ENCODE measurements at regions not wholly inside any gene's neighbourhood (a gene's known extent, or its start where the extent isn't known, plus 50 kb on each side); places are given as distances from the start of the nearest gene placed in this dataset.
"Not testable (repeated sequence)": the region's sequence is repeated elsewhere in the genome, so short reads cannot be mapped to it uniquely, and the experiment has no call there.

DNA sequence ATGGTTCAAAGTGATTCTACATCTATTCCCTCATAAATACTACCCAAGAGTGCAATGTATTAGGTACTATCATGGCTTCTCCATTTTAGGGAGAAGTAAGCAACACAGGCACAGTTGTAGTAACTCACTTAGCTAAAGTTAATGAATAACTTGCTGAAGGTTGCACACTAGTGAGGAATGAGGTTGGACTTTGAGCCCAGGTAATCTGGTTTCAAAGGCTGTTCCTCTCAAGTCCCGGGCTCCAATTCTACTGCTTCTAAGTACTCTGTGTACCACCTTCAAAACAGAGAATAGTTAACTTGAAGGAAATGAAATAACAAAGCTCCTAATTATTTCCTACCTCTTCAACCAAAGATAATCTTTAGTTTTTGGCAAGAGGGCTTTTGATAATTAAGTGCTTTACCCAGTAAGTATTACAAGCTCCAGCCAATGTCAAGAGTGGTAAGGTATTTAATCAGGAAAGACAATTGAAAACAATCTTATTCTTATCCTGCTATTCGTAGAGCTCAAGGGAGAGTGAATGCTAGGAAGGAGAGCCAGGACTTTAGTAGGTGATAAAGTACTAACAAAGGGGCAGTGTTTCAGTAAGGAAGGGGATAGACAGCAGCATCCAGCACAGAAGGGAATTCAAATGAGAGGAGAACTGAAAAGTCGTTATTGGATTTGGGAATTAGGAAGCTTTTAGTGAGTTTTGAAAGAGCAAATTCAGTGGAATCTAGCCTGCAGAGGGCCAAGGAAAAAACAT is 158.2 kb upstream of the PTPRZ1 start:
- TF ChIP-seq, protein P1, sequence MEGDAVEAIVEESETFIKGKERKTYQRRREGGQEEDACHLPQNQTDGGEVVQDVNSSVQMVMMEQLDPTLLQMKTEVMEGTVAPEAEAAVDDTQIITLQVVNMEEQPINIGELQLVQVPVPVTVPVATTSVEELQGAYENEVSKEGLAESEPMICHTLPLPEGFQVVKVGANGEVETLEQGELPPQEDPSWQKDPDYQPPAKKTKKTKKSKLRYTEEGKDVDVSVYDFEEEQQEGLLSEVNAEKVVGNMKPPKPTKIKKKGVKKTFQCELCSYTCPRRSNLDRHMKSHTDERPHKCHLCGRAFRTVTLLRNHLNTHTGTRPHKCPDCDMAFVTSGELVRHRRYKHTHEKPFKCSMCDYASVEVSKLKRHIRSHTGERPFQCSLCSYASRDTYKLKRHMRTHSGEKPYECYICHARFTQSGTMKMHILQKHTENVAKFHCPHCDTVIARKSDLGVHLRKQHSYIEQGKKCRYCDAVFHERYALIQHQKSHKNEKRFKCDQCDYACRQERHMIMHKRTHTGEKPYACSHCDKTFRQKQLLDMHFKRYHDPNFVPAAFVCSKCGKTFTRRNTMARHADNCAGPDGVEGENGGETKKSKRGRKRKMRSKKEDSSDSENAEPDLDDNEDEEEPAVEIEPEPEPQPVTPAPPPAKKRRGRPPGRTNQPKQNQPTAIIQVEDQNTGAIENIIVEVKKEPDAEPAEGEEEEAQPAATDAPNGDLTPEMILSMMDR (IDR thresholded peaks at IDR 0.05; ENCODE audit: control insufficient read depth, extremely low read depth, insufficient read depth) = no peak
- DNase-seq (ENCODE audit: low read depth) = no peak
- H3K4me3 ChIP-seq (ENCODE audit: low read depth, low read length) = no peak overlapping the region

DNA sequence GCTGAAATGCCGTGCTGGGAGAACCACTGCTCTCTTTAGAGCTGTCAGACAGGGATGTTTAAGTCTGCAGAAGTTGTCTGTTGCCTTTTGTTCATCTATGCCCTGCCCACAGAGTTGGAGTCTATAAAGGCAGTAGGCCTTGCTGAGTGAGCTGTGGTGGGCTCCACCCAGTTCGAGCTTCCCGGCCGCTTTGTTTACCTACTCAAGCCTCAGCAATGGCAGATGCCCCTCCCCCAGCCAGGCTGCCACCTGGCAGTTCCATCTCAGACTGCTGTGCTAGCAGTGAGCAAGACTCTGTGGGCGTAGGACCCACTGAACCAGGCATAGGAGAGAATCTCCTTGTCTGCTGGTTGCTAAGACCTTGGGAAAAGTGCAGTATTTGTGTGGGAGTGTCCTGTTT is 160.0 kb upstream of the PTPRZ1 start:
- DNase-seq (ENCODE audit: low read depth); H3K4me3 ChIP-seq (ENCODE audit: low read depth, low read length): not testable (repeated sequence)

DNA sequence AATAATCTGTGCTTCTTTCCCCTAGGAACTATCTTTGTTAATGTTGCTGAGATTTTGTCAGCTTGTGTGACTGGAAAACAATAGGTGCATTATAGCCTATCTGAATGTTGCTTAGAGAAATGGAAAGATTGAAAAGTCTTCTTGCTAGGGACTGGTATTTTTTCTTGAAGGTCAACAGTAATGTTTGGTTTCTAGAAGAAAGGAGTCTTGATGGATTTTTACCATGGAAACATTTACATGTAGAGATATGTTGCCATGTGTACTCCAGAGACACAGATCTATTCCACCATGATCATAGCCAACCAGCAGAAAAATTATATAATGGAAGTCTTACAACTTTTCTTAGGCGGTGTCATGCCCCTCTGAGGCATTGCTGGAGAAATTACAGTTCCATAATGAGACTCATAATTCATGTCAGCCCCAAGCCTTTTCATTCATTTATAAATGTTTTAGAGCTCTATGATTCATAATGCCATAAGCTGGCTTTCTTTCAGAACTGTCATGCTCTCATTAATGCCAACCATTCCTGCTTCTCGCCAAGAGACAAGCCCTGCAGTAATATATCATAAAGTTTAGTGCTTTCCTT is 175.1 kb upstream of the PTPRZ1 start:
- TF ChIP-seq, protein P1 (IDR thresholded peaks at IDR 0.05; ENCODE audit: control insufficient read depth, extremely low read depth, insufficient read depth) = no peak
- H3K4me3 ChIP-seq (ENCODE audit: low read depth, low read length) = no peak overlapping the region
- DNase-seq (ENCODE audit: low read depth) = no peak

DNA sequence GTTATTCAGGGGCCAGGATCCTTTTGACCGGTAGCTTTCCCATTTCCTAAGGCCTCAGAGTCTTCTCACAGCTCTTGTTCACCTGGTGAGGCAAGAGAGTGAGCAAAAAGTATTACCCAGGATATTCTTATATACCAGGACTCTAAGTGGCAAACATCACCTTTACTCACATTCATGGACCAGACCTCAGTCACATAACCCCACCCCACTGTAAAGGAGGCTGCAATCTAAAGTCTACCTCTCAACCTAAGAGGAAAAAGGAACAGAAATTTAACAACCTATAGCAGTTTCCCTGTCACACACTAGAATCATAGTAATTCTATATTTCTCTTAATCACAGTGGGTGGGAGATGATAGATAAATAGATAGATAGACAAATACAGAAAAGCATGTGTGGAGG is 176.0 kb upstream of the PTPRZ1 start:
- TF ChIP-seq, protein P1 (IDR thresholded peaks at IDR 0.05; ENCODE audit: control insufficient read depth, extremely low read depth, insufficient read depth) = no peak
- DNase-seq (ENCODE audit: low read depth) = no peak
- no peak overlapping the region for H3K4me3 ChIP-seq (ENCODE audit: low read depth, low read length)

DNA sequence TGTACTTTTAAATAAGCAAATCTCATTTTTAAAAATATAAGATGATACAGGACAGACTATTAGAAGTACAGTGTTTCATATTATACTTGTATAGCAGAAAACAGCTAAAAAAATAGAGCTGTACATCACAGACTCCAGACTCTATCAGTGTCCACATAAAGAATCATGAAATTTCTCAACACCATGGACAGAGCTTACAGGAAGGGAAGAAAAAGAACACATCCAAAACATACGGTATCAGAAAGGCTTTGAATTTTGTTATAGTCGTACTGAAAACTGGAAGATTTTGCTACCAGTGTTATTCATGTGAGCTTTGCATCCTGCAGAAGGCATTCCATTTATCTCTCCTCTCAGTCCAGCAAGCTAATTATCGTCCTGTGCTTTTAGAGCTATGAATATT is 183.2 kb upstream of the PTPRZ1 start:
- H3K4me3 ChIP-seq (ENCODE audit: low read depth, low read length) = no peak overlapping the region
- TF ChIP-seq, protein P1 (IDR thresholded peaks at IDR 0.05; ENCODE audit: control insufficient read depth, extremely low read depth, insufficient read depth) = no peak
- DNase-seq (ENCODE audit: low read depth) = no peak

DNA sequence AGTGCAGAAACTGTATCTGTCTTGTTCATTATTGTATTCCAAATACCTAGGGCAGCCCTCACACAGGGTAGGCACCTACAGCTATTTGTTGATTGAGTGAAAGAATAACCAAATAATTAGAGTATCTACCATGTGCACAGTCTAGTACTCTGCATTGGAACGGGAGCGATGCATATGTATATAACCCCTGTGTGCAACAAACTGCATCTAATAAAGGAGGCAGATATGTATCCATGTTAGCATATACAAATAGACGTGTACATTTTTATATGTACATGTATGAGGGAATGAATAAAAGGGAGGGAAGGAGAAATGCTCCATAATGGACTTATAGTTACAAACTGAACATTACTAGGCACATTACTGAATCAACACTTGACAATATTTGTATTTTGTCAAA is 191.3 kb upstream of the PTPRZ1 start:
- TF ChIP-seq, protein P1 (IDR thresholded peaks at IDR 0.05; ENCODE audit: control insufficient read depth, extremely low read depth, insufficient read depth) = no peak
- no peak overlapping the region for H3K4me3 ChIP-seq (ENCODE audit: low read depth, low read length)
- no peak for DNase-seq (ENCODE audit: low read depth)

DNA sequence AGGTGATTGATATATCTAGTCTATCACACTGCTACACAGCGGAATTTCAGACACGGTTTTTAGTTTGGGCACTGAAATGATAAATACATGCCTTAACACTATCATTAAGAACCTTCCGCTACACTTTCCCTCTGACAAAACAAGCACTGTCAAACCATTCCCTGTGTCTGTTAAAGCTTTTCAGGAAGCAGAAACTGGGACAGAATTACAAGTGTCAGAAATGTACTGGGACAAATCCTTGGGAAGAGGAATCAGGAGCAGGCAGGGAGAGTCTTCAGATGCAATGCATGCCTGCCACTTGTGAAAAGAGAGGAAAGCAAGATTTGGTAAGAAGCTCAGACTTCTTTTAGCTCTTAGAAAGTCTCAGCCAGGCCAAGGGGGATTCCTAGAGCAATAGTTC is 196.8 kb upstream of the PTPRZ1 start:
- TF ChIP-seq, protein P1 (IDR thresholded peaks at IDR 0.05; ENCODE audit: control insufficient read depth, extremely low read depth, insufficient read depth) = no peak
- no peak overlapping the region for H3K4me3 ChIP-seq (ENCODE audit: low read depth, low read length)
- DNase-seq (ENCODE audit: low read depth) = no peak

DNA sequence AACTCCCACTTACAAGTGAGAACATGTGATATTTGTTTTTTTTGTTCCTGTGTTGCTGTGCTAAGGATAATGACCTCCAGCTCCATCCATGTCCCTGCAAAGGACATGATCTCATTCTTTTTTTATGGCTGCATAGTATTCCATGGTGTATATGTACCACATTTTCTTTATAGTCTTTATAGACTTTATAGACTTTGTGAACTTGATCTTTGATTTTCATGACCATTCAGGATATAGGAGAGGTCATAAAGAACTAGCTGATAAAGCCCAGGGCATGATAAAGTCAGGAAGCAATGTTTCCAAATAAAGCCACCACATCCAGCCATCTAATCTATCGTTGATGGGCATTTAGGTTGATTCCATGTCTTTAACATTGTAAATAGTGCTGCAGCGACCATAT is 198.5 kb upstream of the PTPRZ1 start:
- not testable (repeated sequence) for DNase-seq (ENCODE audit: low read depth); H3K4me3 ChIP-seq (ENCODE audit: low read depth, low read length)
